NCI-H1436 (cell line): ENCODE measurements at regions not wholly inside any gene's neighbourhood (a gene's known extent, or its start where the extent isn't known, plus 50 kb on each side); places are given as distances from the start of the nearest gene placed in this dataset.

Experiments
- DNase-seq: peaks from one replicate; lab custom pipeline; 2025; lab: John Stamatoyannopoulos, UW

GRCh38 chr15:39275066-39275465 lies 305.8 kb upstream of the THBS1 start:
- DNase-seq = no peak

- no peak for DNase-seq
Measured at GRCh38 chr15:39279311-39279710, 301.6 kb upstream of the THBS1 start.

- no peak for DNase-seq
Measured at GRCh38 chr15:39281094-39281493, 299.8 kb upstream of the THBS1 start.

GRCh38 chr15:39282663-39283208 lies 298.1 kb upstream of the THBS1 start:
- no peak for DNase-seq

DNA sequence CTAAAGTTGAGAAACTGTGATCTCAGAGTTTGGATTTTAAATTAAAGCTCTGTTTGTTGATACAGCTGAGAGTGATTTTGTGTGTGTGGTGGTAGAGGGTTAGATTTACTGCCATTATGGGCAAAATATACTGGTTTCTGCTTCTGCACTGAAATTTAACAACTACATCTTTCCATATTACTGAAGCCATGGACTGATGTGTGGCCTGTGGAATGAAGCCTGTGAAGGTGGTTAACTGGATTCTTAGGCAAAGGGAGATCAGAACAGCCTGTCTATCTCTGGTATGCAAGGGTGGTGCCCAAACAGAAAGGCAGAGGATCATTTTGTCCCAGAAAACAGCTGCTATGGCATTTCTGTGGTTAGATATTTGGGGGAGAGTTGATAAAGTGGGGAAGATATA lies 297.3 kb upstream of the THBS1 start:
- no peak for DNase-seq

DNA sequence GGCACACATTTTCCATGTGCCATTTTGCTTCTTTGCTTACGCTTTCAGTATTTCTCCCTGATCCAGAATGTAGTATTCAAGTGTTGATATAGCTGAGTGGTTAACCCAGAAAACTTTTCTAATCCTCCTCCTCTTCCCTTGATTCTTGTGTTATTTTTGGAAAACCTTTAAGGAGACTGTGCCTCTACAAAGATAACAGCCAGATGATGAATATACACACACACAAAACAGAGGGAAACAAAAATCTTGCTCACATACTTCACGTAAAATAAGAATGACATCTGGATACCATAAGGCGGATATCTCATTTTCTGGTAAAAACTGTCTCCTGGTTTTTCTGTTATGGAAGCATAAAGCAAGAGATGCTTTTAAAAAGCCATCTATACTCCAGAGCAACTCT lies 295.8 kb upstream of the THBS1 start:
- DNase-seq = no peak

GRCh38 chr15:39285663-39286062 lies 295.2 kb upstream of the THBS1 start:
- no peak for DNase-seq

DNA sequence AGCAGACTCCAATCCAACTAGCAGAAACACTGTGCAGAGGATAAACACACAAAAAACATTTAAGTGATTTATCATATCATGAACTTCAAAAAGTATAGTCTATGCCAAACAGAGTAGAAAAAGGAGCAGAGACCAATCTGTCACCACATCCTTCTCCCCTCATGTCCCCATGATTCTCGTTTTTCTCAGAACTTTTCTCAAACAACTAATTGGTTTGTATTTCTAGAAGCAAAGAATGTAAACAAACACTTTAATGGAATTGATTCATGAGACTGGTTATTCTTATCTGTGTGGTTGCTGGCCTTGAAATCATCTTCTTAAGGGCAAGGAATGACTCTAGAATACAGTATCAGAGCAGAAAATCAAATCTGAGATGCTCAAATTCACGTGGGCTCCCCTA lies 294.2 kb upstream of the THBS1 start:
- DNase-seq = no peak

DNA sequence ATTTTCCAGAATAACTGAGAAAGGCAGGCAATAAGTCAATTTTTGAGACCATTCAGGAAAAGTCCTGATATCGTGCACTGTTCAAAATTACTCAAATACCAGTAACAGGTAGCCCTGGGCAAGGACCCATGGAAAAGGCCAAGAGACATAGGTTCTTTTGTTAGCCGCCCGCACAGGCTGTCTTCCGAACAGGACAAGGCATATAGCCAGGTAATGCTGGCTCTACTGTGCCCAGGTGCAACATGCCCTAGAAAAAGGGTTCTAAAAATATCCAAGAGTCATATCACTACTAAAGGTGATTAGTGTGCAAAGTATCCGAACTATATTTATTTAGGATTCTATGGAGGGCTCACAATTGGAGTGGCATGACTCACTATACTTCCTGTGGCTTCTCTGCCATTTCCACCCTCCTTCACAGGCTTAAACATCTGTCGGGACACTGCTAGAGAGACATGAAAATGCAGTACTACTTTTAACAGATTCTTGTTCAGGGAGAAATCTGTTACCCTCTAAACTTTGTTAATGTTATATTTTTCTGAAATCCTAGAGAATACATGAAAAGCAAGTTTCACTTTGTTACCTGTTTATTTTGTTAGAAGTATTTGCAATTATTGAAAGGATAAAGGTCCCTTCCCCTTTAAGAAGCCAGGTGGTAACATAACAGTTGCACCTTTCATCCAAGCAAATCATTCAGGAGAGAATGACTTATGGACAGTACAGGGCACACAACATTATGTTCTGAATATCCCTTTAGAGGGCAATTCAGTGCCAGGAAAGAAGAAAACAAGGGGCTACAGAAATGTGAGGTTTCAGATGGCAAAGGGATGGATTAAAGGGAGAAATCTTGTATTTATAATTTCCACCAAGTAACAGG lies 293.3 kb upstream of the THBS1 start:
- no peak for DNase-seq

DNA sequence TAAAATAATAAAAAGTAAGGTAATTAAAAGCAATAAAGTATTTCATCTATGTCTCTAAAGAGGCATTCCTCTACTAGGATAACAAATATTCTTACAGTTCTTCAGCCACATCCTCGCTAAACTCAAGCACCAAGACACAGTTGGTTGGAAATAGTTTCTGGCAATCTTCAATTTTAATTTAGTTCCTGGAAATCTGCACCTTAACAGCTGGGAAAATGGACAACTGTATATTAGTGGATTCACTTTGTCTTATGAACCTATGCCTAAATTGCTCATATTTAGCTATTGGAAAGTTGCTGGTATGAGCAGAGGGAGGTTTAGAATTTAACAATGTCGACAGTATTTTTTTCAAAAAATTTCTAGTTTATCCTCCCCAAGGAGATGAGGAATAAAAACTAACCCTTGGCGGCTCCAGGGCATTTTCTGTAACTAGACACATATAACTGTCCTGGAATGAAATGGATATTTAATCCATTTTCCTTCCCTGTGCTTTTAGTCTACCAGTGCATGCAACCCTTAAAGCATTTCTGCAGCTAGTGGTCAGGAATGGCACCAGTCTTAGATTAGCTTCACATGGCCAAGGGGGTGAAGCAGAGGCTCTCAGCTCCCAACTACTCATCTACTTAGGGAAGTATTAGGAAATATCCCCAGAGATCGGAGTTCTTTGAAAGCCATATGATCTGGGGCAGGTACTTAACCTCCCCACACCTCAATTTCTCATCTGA lies 290.0 kb upstream of the THBS1 start:
- DNase-seq = no peak

DNA sequence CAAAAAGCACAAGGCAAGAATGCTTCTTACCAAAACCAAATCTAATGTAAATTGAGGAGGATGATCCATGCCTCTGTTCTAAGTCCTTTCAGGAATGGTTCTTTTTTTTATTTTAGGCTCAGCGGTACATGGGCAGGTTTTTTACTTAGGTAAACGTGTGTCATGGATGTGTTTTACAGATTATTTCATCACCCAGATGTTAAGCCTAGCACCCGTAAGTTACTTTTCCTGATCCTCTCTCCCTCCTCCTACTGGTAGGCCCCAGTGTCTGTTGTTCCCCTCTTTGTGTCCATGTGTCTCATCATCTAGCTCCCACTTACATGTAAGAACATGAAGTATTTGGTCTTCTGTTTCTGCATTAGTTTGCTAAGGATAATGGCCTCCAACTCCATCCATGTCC lies 289.2 kb upstream of the THBS1 start:
- DNase-seq = no peak

DNA sequence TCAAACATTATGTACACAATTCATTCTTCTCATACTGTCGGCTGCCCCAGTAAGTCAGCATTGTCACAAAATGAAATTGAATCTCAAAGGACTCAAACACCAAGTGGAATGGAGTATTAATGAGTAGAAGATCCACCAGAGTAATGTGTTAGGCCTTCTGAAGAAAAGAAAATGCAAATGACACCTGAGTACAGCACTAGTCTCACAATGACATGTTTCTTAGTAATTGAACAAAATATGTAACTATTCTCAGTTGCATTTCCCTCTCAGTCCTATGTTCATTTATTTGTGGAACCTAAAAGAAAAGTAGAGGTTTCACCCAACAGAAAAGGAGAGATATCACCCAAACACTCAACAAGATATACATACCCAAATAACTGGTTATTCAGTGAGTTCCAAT lies 283.9 kb upstream of the THBS1 start:
- DNase-seq = no peak

DNA sequence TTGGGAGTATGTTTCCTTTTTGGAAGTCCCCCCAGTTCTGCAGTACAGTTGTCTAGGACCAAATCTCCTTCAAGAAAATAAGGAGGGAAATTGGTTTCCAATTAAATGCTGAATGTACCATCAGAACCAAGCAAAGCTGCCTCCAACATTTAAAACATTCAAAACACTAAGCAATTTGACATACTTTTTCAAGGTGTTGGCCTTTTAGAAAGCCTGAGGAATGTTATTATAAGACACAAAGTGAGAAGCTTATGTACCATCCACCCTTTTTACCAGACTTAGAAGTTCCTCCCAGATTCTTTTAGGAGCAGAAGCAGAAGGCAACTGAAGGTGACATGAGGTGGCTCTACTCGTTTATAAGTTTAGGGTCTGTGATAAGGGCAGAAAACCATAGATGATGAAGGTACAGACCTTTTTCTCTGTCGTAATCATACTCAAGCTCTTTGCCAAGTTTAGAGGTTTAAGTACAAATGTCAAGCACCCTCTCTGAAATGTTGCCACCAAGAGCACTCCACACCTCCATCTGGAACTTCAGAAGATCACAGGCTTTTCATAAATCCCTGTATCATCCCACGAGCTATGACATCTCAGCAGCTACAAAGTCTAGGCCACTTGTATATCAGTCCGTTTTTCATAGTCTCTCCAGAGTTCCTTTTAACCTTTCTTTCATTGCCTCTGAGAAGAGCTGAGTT lies 282.5 kb upstream of the THBS1 start:
- no peak for DNase-seq

DNA sequence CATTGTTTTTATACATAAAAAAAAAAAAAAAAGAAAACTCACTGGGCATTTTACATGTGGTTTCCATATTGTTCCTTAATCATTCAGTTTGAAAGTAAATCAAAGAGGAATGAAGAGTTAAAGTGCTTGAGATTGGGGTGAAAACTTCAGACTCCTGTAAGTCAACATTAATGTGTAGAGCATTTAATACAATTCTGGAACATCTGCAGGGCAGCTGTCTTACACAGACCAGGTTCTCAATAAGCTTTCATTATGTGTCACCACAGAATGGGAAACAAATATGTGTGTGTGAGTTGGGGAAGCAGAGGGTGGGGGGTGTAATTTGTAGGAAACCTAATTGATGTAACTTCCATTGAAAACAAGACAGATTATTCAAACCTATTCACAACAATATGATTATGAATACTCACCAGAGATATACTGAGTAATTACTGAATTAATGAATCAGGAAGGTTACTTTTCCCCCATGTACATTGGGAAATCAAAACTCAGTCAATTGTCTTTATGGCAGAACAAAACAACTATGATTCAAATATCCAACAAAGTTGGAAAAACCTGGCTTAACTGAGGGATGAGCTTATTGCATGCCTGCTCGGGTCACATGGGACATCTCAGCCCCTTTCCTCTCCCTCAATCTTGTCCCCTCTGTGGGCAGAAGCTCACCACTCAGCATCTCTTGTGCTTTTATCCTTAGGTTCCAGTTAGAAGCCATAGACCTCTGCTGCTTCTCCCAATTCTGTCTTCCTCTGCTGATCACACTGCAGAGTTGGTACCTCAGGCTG lies 281.2 kb upstream of the THBS1 start:
- no peak for DNase-seq

- DNase-seq = no peak
Measured at GRCh38 chr15:39300451-39301153, 280.3 kb upstream of the THBS1 start.

DNA sequence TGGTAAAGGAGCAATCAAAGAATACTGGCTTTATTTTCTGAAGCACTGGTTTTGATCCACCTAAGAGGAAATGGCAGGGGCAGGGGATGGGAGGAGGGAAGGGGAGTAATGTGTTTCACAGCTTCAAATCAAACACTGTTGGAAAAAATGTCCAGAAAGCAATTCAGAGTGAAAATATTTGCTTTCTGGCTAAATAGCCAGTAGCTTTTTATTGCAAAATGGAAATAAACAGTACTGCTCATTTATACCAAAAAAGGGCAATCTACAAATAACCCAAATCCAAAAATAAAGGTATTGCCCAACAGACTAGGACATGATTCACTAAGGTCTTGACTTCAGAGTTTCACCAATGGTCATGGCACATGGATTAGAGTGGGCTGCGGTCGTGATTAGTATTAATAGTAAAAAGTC lies 279.3 kb upstream of the THBS1 start:
- no peak for DNase-seq

DNA sequence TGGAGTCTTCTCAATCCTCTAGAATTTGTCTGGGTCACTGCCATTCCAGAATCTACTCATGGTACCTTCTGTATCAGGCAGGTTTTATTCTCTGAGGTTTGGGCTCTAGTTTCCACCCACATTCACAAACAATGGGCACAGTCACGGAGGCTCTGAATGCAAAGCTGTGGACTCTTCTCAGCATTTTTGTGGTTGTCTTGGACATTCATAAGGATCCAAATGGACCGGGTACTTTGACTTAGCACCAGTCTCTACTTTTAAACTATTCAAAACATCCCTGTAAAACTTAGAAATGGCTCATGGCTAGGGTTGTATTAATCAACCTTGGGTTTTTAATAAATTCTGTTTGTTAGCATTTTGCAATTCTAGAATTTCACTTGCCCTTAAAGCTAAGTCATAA lies 277.9 kb upstream of the THBS1 start:
- no peak for DNase-seq

GRCh38 chr15:39304201-39304841 lies 276.6 kb upstream of the THBS1 start:
- no peak for DNase-seq

GRCh38 chr15:39304931-39305728 lies 275.7 kb upstream of the THBS1 start:
- no peak for DNase-seq

- DNase-seq = no peak
Measured at GRCh38 chr15:39310633-39311032, 270.2 kb upstream of the THBS1 start.
